Cardiac muscle cell (in vitro differentiated cells and primary cell): ENCODE measurements at regions not wholly inside any gene's neighbourhood (a gene's known extent, or its start where the extent isn't known, plus 50 kb on each side); places are given as distances from the start of the nearest gene placed in this dataset.
"Not testable (repeated sequence)": the region's sequence is repeated elsewhere in the genome, so short reads cannot be mapped to it uniquely, and the experiment has no call there.

Experiments used
- DNase-seq, 2 donors: peaks; one replicate each; pipeline versions ENCODE4 v3.0.0 to v3.0.0-alpha.2; 2010 to 2017; ENCODE audit warnings: low read depth in 1 of 2, low spot score in 1 of 2
- H3K27ac ChIP-seq: fragments of 200-600 bp; sonication (generic); 2 replicates; pipeline ENCODE4 v1.5.1; 2016
- H3K27me3 ChIP-seq: fragments of 200-600 bp; sonication (generic); 2 replicates; pipeline ENCODE4 v1.6.0; 2016; ENCODE audit warnings: control low read depth
- H3K36me3 ChIP-seq: fragments of 200-600 bp; sonication (generic); 2 replicates; pipeline ENCODE4 v1.5.1; 2016; ENCODE audit warnings: control low read depth
- H3K4me1 ChIP-seq: fragments of 200-600 bp; sonication (generic); 2 replicates; pipeline ENCODE4 v1.8.1; 2017; ENCODE audit warnings: low read depth, mild to moderate bottlenecking, mixed run types
- H3K4me3 ChIP-seq: fragments of 200-600 bp; sonication (generic); 2 replicates; pipeline ENCODE4 v1.5.1; 2016; ENCODE audit warnings: mild to moderate bottlenecking
- H3K9me3 ChIP-seq: fragments of 200-600 bp; sonication (generic); 2 replicates; pipeline ENCODE4 v1.5.1; 2017; ENCODE audit warnings: low read depth, mild to moderate bottlenecking, control low read depth
- TF ChIP-seq, protein P1 (sequence below): IDR thresholded peaks from 2 replicates; pipeline ENCODE4 v1.5.1; 2012; ENCODE audit warnings: low read depth, mild to moderate bottlenecking, low read length

- H3K36me3 ChIP-seq: no peaks in the 10 kb centered on the region
- H3K4me3 ChIP-seq: no peak overlapping the region
- H3K4me1 ChIP-seq: no peaks in the 10 kb centered on the region
- TF ChIP-seq, protein P1, sequence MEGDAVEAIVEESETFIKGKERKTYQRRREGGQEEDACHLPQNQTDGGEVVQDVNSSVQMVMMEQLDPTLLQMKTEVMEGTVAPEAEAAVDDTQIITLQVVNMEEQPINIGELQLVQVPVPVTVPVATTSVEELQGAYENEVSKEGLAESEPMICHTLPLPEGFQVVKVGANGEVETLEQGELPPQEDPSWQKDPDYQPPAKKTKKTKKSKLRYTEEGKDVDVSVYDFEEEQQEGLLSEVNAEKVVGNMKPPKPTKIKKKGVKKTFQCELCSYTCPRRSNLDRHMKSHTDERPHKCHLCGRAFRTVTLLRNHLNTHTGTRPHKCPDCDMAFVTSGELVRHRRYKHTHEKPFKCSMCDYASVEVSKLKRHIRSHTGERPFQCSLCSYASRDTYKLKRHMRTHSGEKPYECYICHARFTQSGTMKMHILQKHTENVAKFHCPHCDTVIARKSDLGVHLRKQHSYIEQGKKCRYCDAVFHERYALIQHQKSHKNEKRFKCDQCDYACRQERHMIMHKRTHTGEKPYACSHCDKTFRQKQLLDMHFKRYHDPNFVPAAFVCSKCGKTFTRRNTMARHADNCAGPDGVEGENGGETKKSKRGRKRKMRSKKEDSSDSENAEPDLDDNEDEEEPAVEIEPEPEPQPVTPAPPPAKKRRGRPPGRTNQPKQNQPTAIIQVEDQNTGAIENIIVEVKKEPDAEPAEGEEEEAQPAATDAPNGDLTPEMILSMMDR: no peak
- no peak overlapping the region for H3K27ac ChIP-seq
- H3K27me3 ChIP-seq: no peaks in the 10 kb centered on the region
- DNase-seq: no peak
- no peaks in the 10 kb centered on the region for H3K9me3 ChIP-seq
Observed at GRCh38 chr16:75861311-75862097, 135.2 kb upstream of the CPHXL start.

DNA sequence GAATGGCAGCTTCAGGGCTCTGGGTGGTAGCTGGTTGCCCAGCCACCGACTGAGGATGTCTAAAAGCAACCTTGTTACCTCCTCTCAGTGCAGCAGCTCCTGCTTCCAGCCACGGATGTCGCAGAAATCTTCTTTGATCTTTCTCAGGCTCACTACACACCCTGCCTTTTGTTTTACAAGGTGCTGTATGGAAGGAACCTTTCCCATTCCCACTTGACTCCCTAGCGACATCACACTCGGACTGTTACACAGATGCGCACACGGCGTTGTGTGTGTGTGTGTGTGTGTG lies 135.8 kb upstream of the CPHXL start:
- Histone ChIP-seq H3K9me3 (no peaks in the 10 kb centered on the region), H3K4me1 (no peaks in the 10 kb centered on the region), H3K27ac (no peak overlapping the region), H3K4me3 (no peak overlapping the region), H3K36me3 (no peaks in the 10 kb centered on the region), H3K27me3 (no peaks in the 10 kb centered on the region)
- no peak for DNase-seq
- TF ChIP-seq, protein P1: no peak

- no peak overlapping the region for H3K27ac ChIP-seq
- no peaks in the 10 kb centered on the region for H3K36me3 ChIP-seq
- DNase-seq: no peak
- H3K4me3 ChIP-seq: no peak overlapping the region
- H3K4me1 ChIP-seq: no peaks in the 10 kb centered on the region
- TF ChIP-seq, protein P1: no peak
- H3K9me3 ChIP-seq: no peaks in the 10 kb centered on the region
- H3K27me3 ChIP-seq: no peaks in the 10 kb centered on the region
Observed at GRCh38 chr16:75864243-75864642, 138.0 kb upstream of the CPHXL start.

- no peaks in the 10 kb centered on the region for H3K9me3 ChIP-seq
- DNase-seq: no peak
- TF ChIP-seq, protein P1: no peak
Observed at GRCh38 chr16:75865736-75866135, 139.4 kb upstream of the CPHXL start.

GRCh38 chr16:75868636-75869632 lies 142.6 kb upstream of the CPHXL start:
- Histone ChIP-seq H3K36me3 (no peaks in the 10 kb centered on the region), H3K27ac (no peak overlapping the region), H3K27me3 (no peaks in the 10 kb centered on the region), H3K9me3 (no peaks in the 10 kb centered on the region), H3K4me1 (no peaks in the 10 kb centered on the region), H3K4me3 (no peak overlapping the region)
- TF ChIP-seq, protein P1: no peak
- DNase-seq: no peak

More at GRCh38 chr16:75865736-75866135, 139.4 kb upstream of the CPHXL start:
- H3K27ac ChIP-seq: no peak overlapping the region
- no peak overlapping the region for H3K4me3 ChIP-seq
- no peaks in the 10 kb centered on the region for H3K4me1 ChIP-seq
- H3K27me3 ChIP-seq: no peaks in the 10 kb centered on the region
- no peaks in the 10 kb centered on the region for H3K36me3 ChIP-seq

GRCh38 chr16:75881280-75881679 lies 155.0 kb upstream of the CPHXL start:
- H3K36me3 ChIP-seq, H3K4me3 ChIP-seq, H3K27me3 ChIP-seq, DNase-seq, H3K4me1 ChIP-seq, H3K9me3 ChIP-seq, H3K27ac ChIP-seq: not testable (repeated sequence)
